ENCODE measurements at regions not wholly inside any gene's neighbourhood (a gene's known extent, or its start where the extent isn't known, plus 50 kb on each side); places are given as distances from the start of the nearest gene placed in this dataset.

- no peak for DNase-seq
- Mint-ChIP-seq H3K4me1 (ENCODE audit: low read depth) (no peaks in the 10 kb centered on the region), H3K36me3 (ENCODE audit: insufficient read depth in 2 of 2) (no peaks in the 10 kb centered on the region), H3K4me3 (no peak overlapping the region), H3K27ac (no peak overlapping the region), H3K9me3 (peaks cover 4 to 7% of the 10 kb centered on the region in 2 donors), H3K27me3 (ENCODE audit: low read depth) (no peaks in the 10 kb centered on the region)
- ATAC-seq (replicated peaks in 1 of 2) = no peak
Measured at GRCh38 chr1:208743361-208743760, 499.2 kb upstream of the PLXNA2 start.

- H3K4me1 Mint-ChIP-seq (ENCODE audit: low read depth) = no peaks in the 10 kb centered on the region
- H3K27ac Mint-ChIP-seq = no peak overlapping the region
- DNase-seq (no peak), ATAC-seq (replicated peaks in 1 of 2) (no peak)
- peaks cover 4 to 8% of the 10 kb centered on the region in 2 donors for H3K9me3 Mint-ChIP-seq
- H3K4me3 Mint-ChIP-seq = no peak overlapping the region
- H3K36me3 Mint-ChIP-seq (ENCODE audit: insufficient read depth in 2 of 2) = no peaks in the 10 kb centered on the region
- H3K27me3 Mint-ChIP-seq (ENCODE audit: low read depth) = no peaks in the 10 kb centered on the region
Measured at GRCh38 chr1:208747979-208748378, 503.8 kb upstream of the PLXNA2 start.

GRCh38 chr1:208748387-208749165 is 504.4 kb upstream of the PLXNA2 start:
- peaks cover 4 to 8% of the 10 kb centered on the region in 2 donors for H3K9me3 Mint-ChIP-seq
- no peak for ATAC-seq (replicated peaks in 1 of 2)
- no peak for DNase-seq
- H3K36me3 Mint-ChIP-seq (ENCODE audit: insufficient read depth in 2 of 2) = no peaks in the 10 kb centered on the region
- no peaks in the 10 kb centered on the region for H3K27me3 Mint-ChIP-seq (ENCODE audit: low read depth)
- H3K27ac Mint-ChIP-seq = no peak overlapping the region
- H3K4me1 Mint-ChIP-seq (ENCODE audit: low read depth) = no peaks in the 10 kb centered on the region
- H3K4me3 Mint-ChIP-seq = no peak overlapping the region

- Mint-ChIP-seq H3K9me3 (no peaks in the 10 kb centered on the region), H3K36me3 (ENCODE audit: insufficient read depth in 2 of 2) (no peaks in the 10 kb centered on the region), H3K4me3 (no peak overlapping the region), H3K4me1 (ENCODE audit: low read depth) (no peaks in the 10 kb centered on the region), H3K27me3 (ENCODE audit: low read depth) (no peaks in the 10 kb centered on the region), H3K27ac (no peak overlapping the region)
- ATAC-seq (replicated peaks in 1 of 2) (no peak), DNase-seq (no peak)
Measured at GRCh38 chr1:208756339-208756981, 512.3 kb upstream of the PLXNA2 start.

GRCh38 chr1:208757846-208758245 is 513.7 kb upstream of the PLXNA2 start:
- H3K36me3 Mint-ChIP-seq (ENCODE audit: insufficient read depth in 2 of 2) = no peaks in the 10 kb centered on the region
- H3K27me3 Mint-ChIP-seq (ENCODE audit: low read depth) = no peaks in the 10 kb centered on the region
- no peaks in the 10 kb centered on the region for H3K9me3 Mint-ChIP-seq
- no peak for DNase-seq
- no peaks in the 10 kb centered on the region for H3K4me1 Mint-ChIP-seq (ENCODE audit: low read depth)
- H3K4me3 Mint-ChIP-seq = no peak overlapping the region
- ATAC-seq (replicated peaks in 1 of 2) = no peak
- no peak overlapping the region for H3K27ac Mint-ChIP-seq

GRCh38 chr1:208759255-208759654 is 515.1 kb upstream of the PLXNA2 start:
- no peaks in the 10 kb centered on the region for H3K27me3 Mint-ChIP-seq (ENCODE audit: low read depth)
- H3K36me3 Mint-ChIP-seq (ENCODE audit: insufficient read depth in 2 of 2) = no peaks in the 10 kb centered on the region
- no peak overlapping the region for H3K27ac Mint-ChIP-seq
- DNase-seq (no peak), ATAC-seq (replicated peaks in 1 of 2) (no peak)
- no peak overlapping the region for H3K4me3 Mint-ChIP-seq
- no peaks in the 10 kb centered on the region for H3K4me1 Mint-ChIP-seq (ENCODE audit: low read depth)
- no peaks in the 10 kb centered on the region for H3K9me3 Mint-ChIP-seq

GRCh38 chr1:208763971-208764370 is 519.8 kb upstream of the PLXNA2 start:
- no peak for DNase-seq
- Mint-ChIP-seq H3K9me3 (no peaks in the 10 kb centered on the region), H3K27ac (no peak overlapping the region), H3K27me3 (ENCODE audit: low read depth) (no peaks in the 10 kb centered on the region), H3K36me3 (ENCODE audit: insufficient read depth in 2 of 2) (no peaks in the 10 kb centered on the region), H3K4me3 (no peak overlapping the region), H3K4me1 (ENCODE audit: low read depth) (no peaks in the 10 kb centered on the region)
- no peak for ATAC-seq (replicated peaks in 1 of 2)

- ATAC-seq (replicated peaks in 1 of 2) (no peak), DNase-seq (no peak)
- no peaks in the 10 kb centered on the region for H3K27me3 Mint-ChIP-seq (ENCODE audit: low read depth)
- no peak overlapping the region for H3K27ac Mint-ChIP-seq
- no peak overlapping the region for H3K4me3 Mint-ChIP-seq
- H3K4me1 Mint-ChIP-seq (ENCODE audit: low read depth) = no peaks in the 10 kb centered on the region
- no peaks in the 10 kb centered on the region for H3K36me3 Mint-ChIP-seq (ENCODE audit: insufficient read depth in 2 of 2)
- no peaks in the 10 kb centered on the region for H3K9me3 Mint-ChIP-seq
Measured at GRCh38 chr1:208766832-208767231, 522.6 kb upstream of the PLXNA2 start.

- H3K27ac Mint-ChIP-seq = no peak overlapping the region
- H3K27me3 Mint-ChIP-seq (ENCODE audit: low read depth) = no peaks in the 10 kb centered on the region
- ATAC-seq (replicated peaks in 1 of 2) (no peak), DNase-seq (no peak)
- H3K36me3 Mint-ChIP-seq (ENCODE audit: insufficient read depth in 2 of 2) = no peaks in the 10 kb centered on the region
- no peak overlapping the region for H3K4me3 Mint-ChIP-seq
- H3K4me1 Mint-ChIP-seq (ENCODE audit: low read depth) = no peaks in the 10 kb centered on the region
- H3K9me3 Mint-ChIP-seq = no peaks in the 10 kb centered on the region
Measured at GRCh38 chr1:208767816-208768215, 523.6 kb upstream of the PLXNA2 start.

GRCh38 chr1:208772891-208773290 is 528.7 kb upstream of the PLXNA2 start:
- H3K9me3 Mint-ChIP-seq = peaks cover 0 to 1% of the 10 kb centered on the region in 2 donors

GRCh38 chr1:208775841-208776240 is 531.7 kb upstream of the PLXNA2 start:
- H3K4me1 Mint-ChIP-seq (ENCODE audit: low read depth) = no peaks in the 10 kb centered on the region
- ATAC-seq (replicated peaks in 1 of 2) (no peak), DNase-seq (no peak)
- no peak overlapping the region for H3K4me3 Mint-ChIP-seq
- H3K36me3 Mint-ChIP-seq (ENCODE audit: insufficient read depth in 2 of 2) = no peaks in the 10 kb centered on the region
- H3K27ac Mint-ChIP-seq = no peak overlapping the region
- peaks cover 0 to 1% of the 10 kb centered on the region in 2 donors for H3K9me3 Mint-ChIP-seq
- H3K27me3 Mint-ChIP-seq (ENCODE audit: low read depth) = no peaks in the 10 kb centered on the region

More at GRCh38 chr1:208772891-208773290, 528.7 kb upstream of the PLXNA2 start:
- H3K4me3 Mint-ChIP-seq = no peak overlapping the region
- ATAC-seq (replicated peaks in 1 of 2) (no peak), DNase-seq (no peak)
- no peaks in the 10 kb centered on the region for H3K4me1 Mint-ChIP-seq (ENCODE audit: low read depth)
- H3K27ac Mint-ChIP-seq = no peak overlapping the region
- H3K36me3 Mint-ChIP-seq (ENCODE audit: insufficient read depth in 2 of 2) = no peaks in the 10 kb centered on the region
- no peaks in the 10 kb centered on the region for H3K27me3 Mint-ChIP-seq (ENCODE audit: low read depth)

GRCh38 chr1:208778417-208778816 is 534.2 kb upstream of the PLXNA2 start:
- Mint-ChIP-seq H3K36me3 (ENCODE audit: insufficient read depth in 2 of 2) (no peaks in the 10 kb centered on the region), H3K27ac (no peak overlapping the region), H3K9me3 (no peaks in the 10 kb centered on the region), H3K4me3 (no peak overlapping the region), H3K27me3 (ENCODE audit: low read depth) (no peaks in the 10 kb centered on the region), H3K4me1 (ENCODE audit: low read depth) (no peaks in the 10 kb centered on the region)
- no peak for DNase-seq
- no peak for ATAC-seq (replicated peaks in 1 of 2)

GRCh38 chr1:208781391-208782045 is 537.3 kb upstream of the PLXNA2 start:
- Mint-ChIP-seq H3K9me3 (no peaks in the 10 kb centered on the region), H3K4me1 (ENCODE audit: low read depth) (no peaks in the 10 kb centered on the region), H3K27me3 (ENCODE audit: low read depth) (no peaks in the 10 kb centered on the region), H3K27ac (no peak overlapping the region), H3K36me3 (ENCODE audit: insufficient read depth in 2 of 2) (no peaks in the 10 kb centered on the region), H3K4me3 (no peak overlapping the region)
- DNase-seq (no peak), ATAC-seq (replicated peaks in 1 of 2) (no peak)

All from activated T-cell treated with anti-CD3 and anti-CD28 coated beads, Interleukin-2, amount 50 U/mL, for 72 hours (primary cell).